GM23338 (cell line): ENCODE measurements at regions not wholly inside any gene's neighbourhood (a gene's known extent, or its start where the extent isn't known, plus 50 kb on each side); places are given as distances from the start of the nearest gene placed in this dataset.

ENCODE experiments used
- CTCF ChIP-seq, 2 experiments: fragments of 200-600 bp in 1 of 2; sonication (generic) in 1 of 2; conservative IDR thresholded peaks; 2 replicates each; pipeline versions ENCODE4 v1.5.1 to v1.6.1; 2016 to 2017; ENCODE audit warnings: antibody characterized with exemption in 2 of 2, low read depth in 2 of 2, mild to moderate bottlenecking in 2 of 2, moderate library complexity in 1 of 2
- EZH2 ChIP-seq: fragments of 200-600 bp; sonication (generic); IDR thresholded peaks from one replicate; pipeline ENCODE4 v1.8.0; 2017; ENCODE audit warnings: antibody characterized with exemption, mild to moderate bottlenecking, low read depth; ENCODE audit not compliant: unreplicated experiment
- EZH2phosphoT487 ChIP-seq: fragments of 200-600 bp; sonication (generic); IDR thresholded peaks from one replicate; pipeline ENCODE4 v1.8.1; 2018; ENCODE audit warnings: antibody characterized with exemption; ENCODE audit not compliant: unreplicated experiment
- POLR2AphosphoS5 ChIP-seq: IDR thresholded peaks from 2 replicates; pipeline ENCODE4 v1.6.1; 2016; ENCODE audit warnings: antibody characterized with exemption, low read depth
- ZNF331 ChIP-seq: fragments of 250-450 bp; sonication (Bioruptor Pico); IDR thresholded peaks from 2 replicates; pipeline ENCODE4 v1.5.0; 2020; ENCODE audit warnings: low read depth, mild to moderate bottlenecking, moderate library complexity

- no peak for TF ChIP-seq EZH2
- TF ChIP-seq CTCF (conservative IDR thresholded peaks at IDR 0.05; ENCODE audit: low read depth in 2 of 2): no peak
- no peak for TF ChIP-seq ZNF331
- no peak for TF ChIP-seq POLR2AphosphoS5
- TF ChIP-seq EZH2phosphoT487: no peak
These were observed 260.6 kb upstream of the DIAPH2 start for GRCh38 chrX:96424007-96424406.
